ENCODE measurements at regions not wholly inside any gene's neighbourhood (a gene's known extent, or its start where the extent isn't known, plus 50 kb on each side); places are given as distances from the start of the nearest gene placed in this dataset.

- no peak for TF ChIP-seq CTCF (IDR thresholded peaks at IDR 0.05)
- no peak for TF ChIP-seq POLR2A (IDR thresholded peaks at IDR 0.05)
Observed at GRCh38 chr1:87462894-87463293, 134.2 kb downstream of the LMO4 start.
